ENCODE measurements at regions not wholly inside any gene's neighbourhood (a gene's known extent, or its start where the extent isn't known, plus 50 kb on each side); places are given as distances from the start of the nearest gene placed in this dataset.

GRCh38 chr11:128407962-128408361 is 179.4 kb downstream of the ETS1 start:
- no peak for DNase-seq (ENCODE audit: low spot score)

- no peak for DNase-seq (ENCODE audit: low spot score)
These were observed 181.4 kb downstream of the ETS1 start for GRCh38 chr11:128405714-128406662.

- DNase-seq (ENCODE audit: low spot score): no peak
These were observed 182.2 kb downstream of the ETS1 start for GRCh38 chr11:128405112-128405511.

- DNase-seq (ENCODE audit: low spot score): no peak
These were observed 182.9 kb downstream of the ETS1 start for GRCh38 chr11:128404437-128404836.

GRCh38 chr11:128400382-128401203 is 186.8 kb downstream of the ETS1 start:
- DNase-seq (ENCODE audit: low spot score): no peak

- no peak for DNase-seq (ENCODE audit: low spot score)
These were observed 187.9 kb downstream of the ETS1 start for GRCh38 chr11:128399251-128400121.

- DNase-seq (ENCODE audit: low spot score): no peak
These were observed 188.7 kb downstream of the ETS1 start for GRCh38 chr11:128398517-128399250.

- no peak for DNase-seq (ENCODE audit: low spot score)
These were observed 190.0 kb downstream of the ETS1 start for GRCh38 chr11:128397362-128397761.

GRCh38 chr11:128394431-128395089 is 192.8 kb downstream of the ETS1 start:
- no peak for DNase-seq (ENCODE audit: low spot score)

GRCh38 chr11:128392259-128392658 is 195.1 kb downstream of the ETS1 start:
- DNase-seq (ENCODE audit: low spot score): no peak

GRCh38 chr11:128391811-128392210 is 195.5 kb downstream of the ETS1 start:
- no peak for DNase-seq (ENCODE audit: low spot score)

GRCh38 chr11:128390246-128390645 is 197.1 kb downstream of the ETS1 start:
- DNase-seq (ENCODE audit: low spot score): no peak

GRCh38 chr11:128389461-128389976 is 197.8 kb downstream of the ETS1 start:
- DNase-seq (ENCODE audit: low spot score): no peak

- DNase-seq (ENCODE audit: low spot score): no peak
These were observed 199.0 kb downstream of the ETS1 start for GRCh38 chr11:128388206-128388815.

- peak; percentile 80 for DNase-seq (ENCODE audit: low spot score)
These were observed 207.5 kb downstream of the ETS1 start for GRCh38 chr11:128379587-128380580.

- peak; percentile 9 for DNase-seq (ENCODE audit: low spot score)
These were observed 211.4 kb downstream of the ETS1 start for GRCh38 chr11:128375961-128376360.

- no peak for DNase-seq (ENCODE audit: low spot score)
These were observed 213.3 kb downstream of the ETS1 start for GRCh38 chr11:128374026-128374425.

GRCh38 chr11:128372977-128373376 is 214.4 kb downstream of the ETS1 start:
- DNase-seq (ENCODE audit: low spot score): no peak

GRCh38 chr11:128367573-128367972 is 219.8 kb downstream of the ETS1 start:
- DNase-seq (ENCODE audit: low spot score): peak; percentile 65
